ENCODE measurements at regions not wholly inside any gene's neighbourhood (a gene's known extent, or its start where the extent isn't known, plus 50 kb on each side); places are given as distances from the start of the nearest gene placed in this dataset.
A peak's percentile ranks its signal among the peaks of the same experiment; 100 is the strongest.

DNA sequence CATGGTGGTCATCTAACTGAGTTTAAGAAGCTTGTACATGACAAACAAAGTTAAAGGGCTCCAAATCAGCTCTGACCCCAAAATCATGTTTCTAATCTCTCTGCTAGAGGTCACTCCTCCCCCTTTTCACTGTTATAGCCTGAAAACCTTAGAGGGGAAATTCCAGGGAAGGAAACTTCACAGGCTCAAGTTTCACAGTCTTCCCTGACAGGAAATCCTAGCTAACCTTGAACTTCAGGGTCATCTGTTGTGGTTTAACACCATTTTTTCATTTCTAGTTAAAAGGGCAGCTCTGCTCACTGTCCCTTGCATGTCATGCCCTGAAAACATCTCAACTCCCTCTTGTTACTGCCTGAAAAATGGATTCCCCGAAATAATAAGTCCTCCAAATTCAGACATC lies 104.4 kb upstream of the BMP2 start:
- H4K91ac ChIP-seq (replicated peaks; ENCODE audit: insufficient read length, low read length), result no peak overlapping the region
- no peak overlapping the region for H2BK15ac ChIP-seq (ENCODE audit: low read length)
- 91% methylated on average over 1 of the region's 1 CpG; no CpG with 5 or more reads in 1 of the 2 experiments for WGBS, 2 experiments (ENCODE audit: extremely low coverage in 1 of 2, insufficient coverage in 1 of 2, insufficient read length in 1 of 2, insufficient replicate concordance in 2 of 2, low coverage in 1 of 2, low lambda C conversion rate in 2 of 2, missing lambda C conversion rate in 1 of 2)
- H4K5ac ChIP-seq (ENCODE audit: insufficient read length, low read depth, low read length), result no peak overlapping the region
- no peaks in the 10 kb centered on the region for H3K27me3 ChIP-seq (replicated peaks in 1 of 4; ENCODE audit: control insufficient read depth in 3 of 4, extremely low read depth in 1 of 4, insufficient read depth in 3 of 4, low read length in 3 of 4)
- no peak overlapping the region for H3K4ac ChIP-seq (replicated peaks; ENCODE audit: insufficient read length, low read depth, low read length)
- H3K9ac ChIP-seq (replicated peaks in 1 of 4; ENCODE audit: extremely low read depth in 1 of 4, low read depth in 3 of 4, low read length in 3 of 4), result no peak overlapping the region
- no peaks in the 10 kb centered on the region for H3K9me3 ChIP-seq (ENCODE audit: insufficient read depth in 2 of 2, low read depth in 1 of 2, low read length in 1 of 2)
- no peak overlapping the region for H2AFZ ChIP-seq (ENCODE audit: low read length)
- CTCF ChIA-PET (ENCODE audit: partially characterized antibody), result interaction anchor here (1.0 to 3.7 kb wide), 2 partner anchors 26 to 103 kb away, joined by 4 to 12 read pairs; no protein-coding TSS in a partner anchor
- DNase-seq (ENCODE audit: low read depth in 1 of 2, low spot score in 2 of 2), result no peak
- no peak overlapping the region for H3K18ac ChIP-seq (ENCODE audit: extremely low read depth, low read length)
- no peak overlapping the region for H3K23ac ChIP-seq (ENCODE audit: insufficient read length)
- peak; percentile 48 for FAIRE-seq
- H2BK12ac ChIP-seq (ENCODE audit: low read depth, low read length), result no peak overlapping the region
- H3K4me2 ChIP-seq (ENCODE audit: insufficient read depth in 1 of 2, low read depth in 2 of 2, low read length in 2 of 2), result peak overlapping the region in 1 of 2 experiments; percentile 8; a peak in 1 of 4 replicates
- POLR2A ChIA-PET (ENCODE audit: partially characterized antibody), result no interaction called here
- no peak overlapping the region for H3K14ac ChIP-seq (ENCODE audit: insufficient read length)
- H3K23me2 ChIP-seq (ENCODE audit: low read depth, low read length), result no peaks in the 10 kb centered on the region; the same call in 1 of the 2 replicates
- no peak for TF ChIP-seq FOSL1 (IDR thresholded peaks at IDR 0.05; ENCODE audit: insufficient read depth, low read depth, low read length)
- no peak for TF ChIP-seq GABPA (IDR thresholded peaks at IDR 0.05; ENCODE audit: borderline replicate concordance, insufficient read depth, low read length)
- no peak for TF ChIP-seq POLR2AphosphoS5 (IDR thresholded peaks at IDR 0.05; ENCODE audit: low read depth, low read length)
- TF ChIP-seq TAF7 (optimal IDR thresholded peaks at IDR 0.05; ENCODE audit: borderline replicate concordance, low read depth, low read length), result no peak
- TF ChIP-seq RXRA (IDR thresholded peaks at IDR 0.05; ENCODE audit: insufficient read depth, low read depth, low read length), result no peak
- no peak for TF ChIP-seq EP300 (IDR thresholded peaks at IDR 0.05; ENCODE audit: borderline replicate concordance in 1 of 2, low read depth in 2 of 2, low read length in 2 of 2)
- TF ChIP-seq JUND (IDR thresholded peaks at IDR 0.05; ENCODE audit: low read length), result no peak
- TF ChIP-seq, protein P1, sequence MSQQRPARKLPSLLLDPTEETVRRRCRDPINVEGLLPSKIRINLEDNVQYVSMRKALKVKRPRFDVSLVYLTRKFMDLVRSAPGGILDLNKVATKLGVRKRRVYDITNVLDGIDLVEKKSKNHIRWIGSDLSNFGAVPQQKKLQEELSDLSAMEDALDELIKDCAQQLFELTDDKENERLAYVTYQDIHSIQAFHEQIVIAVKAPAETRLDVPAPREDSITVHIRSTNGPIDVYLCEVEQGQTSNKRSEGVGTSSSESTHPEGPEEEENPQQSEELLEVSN (IDR thresholded peaks at IDR 0.05), result no peak
- H2BK20ac ChIP-seq (ENCODE audit: low read length), result no peak overlapping the region
- no peaks in the 10 kb centered on the region for H4K20me1 ChIP-seq (replicated peaks in 1 of 2; ENCODE audit: control insufficient read depth in 1 of 2, insufficient read depth in 2 of 2, low read length in 2 of 2)
- no peak overlapping the region for H3K27ac ChIP-seq (ENCODE audit: low read depth, low read length)
- no peak overlapping the region for H2BK5ac ChIP-seq (ENCODE audit: low read depth, low read length)
- no peak overlapping the region for H2AK5ac ChIP-seq (ENCODE audit: low read depth, low read length)
- 0 out of 7 replicates have a peak, but pooled peaks cover 0 to 5% (median 0%) of the 10 kb centered on the region in 4 experiments for H3K4me1 ChIP-seq (replicated peaks in 1 of 4; ENCODE audit: control insufficient read depth in 3 of 4, insufficient read depth in 4 of 4, low read length in 3 of 4)
- H3K79me2 ChIP-seq (ENCODE audit: control insufficient read depth in 1 of 2, insufficient read depth in 2 of 2, low read length in 2 of 2), result no peaks in the 10 kb centered on the region
- H3K36me3 ChIP-seq (ENCODE audit: control insufficient read depth in 2 of 4, insufficient read depth in 4 of 4, low read length in 3 of 4), result no peaks in the 10 kb centered on the region
- no peak overlapping the region for H2BK120ac ChIP-seq (replicated peaks; ENCODE audit: low read depth, low read length)
- no peak overlapping the region for H4K8ac ChIP-seq (ENCODE audit: extremely low read depth, insufficient read depth, low read length)
- H3K56ac ChIP-seq (replicated peaks; ENCODE audit: insufficient read length, low read depth, low read length), result no peak overlapping the region
- H3K79me1 ChIP-seq (ENCODE audit: low read depth, low read length), result no peaks in the 10 kb centered on the region
- no peak overlapping the region for H3K4me3 ChIP-seq (ENCODE audit: extremely low read depth in 1 of 4, insufficient read depth in 2 of 4, low read depth in 3 of 4, low read length in 4 of 4)
